ENCODE measurements at regions not wholly inside any gene's neighbourhood (a gene's known extent, or its start where the extent isn't known, plus 50 kb on each side); places are given as distances from the start of the nearest gene placed in this dataset.

DNA sequence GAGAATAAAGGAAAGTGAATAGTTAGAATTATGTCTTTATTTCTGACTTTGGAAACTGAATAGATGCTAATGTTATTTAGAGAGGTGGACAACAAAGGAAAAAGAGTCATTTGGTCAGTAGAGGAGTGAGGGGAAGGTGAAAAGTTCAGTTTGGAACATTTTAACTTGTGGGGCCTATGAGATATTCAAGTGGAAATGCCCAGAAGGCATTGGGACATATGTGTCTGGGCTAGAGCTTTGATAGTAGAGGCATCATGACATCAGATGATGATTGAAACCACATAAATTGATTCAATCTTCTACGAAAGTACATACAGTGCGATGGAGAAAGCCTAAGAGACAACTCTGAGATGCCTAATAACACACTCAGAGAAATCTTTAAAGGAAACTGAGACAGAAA lies 151.7 kb upstream of the COL11A1 start:
- H3K27me3 ChIP-seq, result no peaks in the 10 kb centered on the region
- H3K4me1 ChIP-seq, result no peaks in the 10 kb centered on the region
- no peak for ATAC-seq
- no peak overlapping the region for H3K4me3 ChIP-seq
- H3K9me3 ChIP-seq, result no peaks in the 10 kb centered on the region
- TF ChIP-seq CTCF (IDR thresholded peaks at IDR 0.05), result no peak
- DNase-seq, result no peak
- intact Hi-C loops (cut with DNase I), result no loop called here
- no peak overlapping the region for H3K27ac ChIP-seq
- no peaks in the 10 kb centered on the region for H3K36me3 ChIP-seq

GRCh38 chr1:103256490-103256889 lies 148.2 kb upstream of the COL11A1 start:
- intact Hi-C loops (cut with DNase I), result no loop called here
- H3K36me3 ChIP-seq, result no peaks in the 10 kb centered on the region
- ATAC-seq (no peak), DNase-seq (no peak)
- no peaks in the 10 kb centered on the region for H3K27me3 ChIP-seq
- peaks cover 0 to 4% of the 10 kb centered on the region in 2 donors for H3K9me3 ChIP-seq
- TF ChIP-seq CTCF (IDR thresholded peaks at IDR 0.05), result no peak
- no peak overlapping the region for H3K27ac ChIP-seq
- H3K4me1 ChIP-seq, result no peaks in the 10 kb centered on the region
- no peak overlapping the region for H3K4me3 ChIP-seq

DNA sequence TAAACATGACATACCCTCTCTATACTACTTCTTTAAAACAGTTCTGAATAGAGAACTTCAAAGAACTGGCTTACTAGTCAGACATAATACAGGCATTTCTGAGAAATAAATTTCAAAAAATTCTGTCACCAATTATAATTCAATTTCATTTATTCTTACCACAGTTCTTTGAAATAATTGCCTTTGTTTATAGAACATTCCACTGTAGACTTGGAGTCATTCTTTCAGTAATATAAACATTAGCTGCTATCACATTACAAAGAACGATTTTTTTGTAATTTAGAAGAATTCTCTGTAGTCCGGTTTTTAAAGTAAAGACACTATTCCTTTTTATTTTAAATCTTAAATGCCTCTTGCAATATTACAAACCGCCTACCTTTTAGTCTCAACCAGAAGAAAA lies 146.4 kb upstream of the COL11A1 start:
- Histone ChIP-seq H3K4me1 (no peaks in the 10 kb centered on the region), H3K36me3 (no peaks in the 10 kb centered on the region), H3K4me3 (no peak overlapping the region), H3K9me3 (peaks cover 0 to 4% of the 10 kb centered on the region in 2 donors), H3K27ac (no peak overlapping the region), H3K27me3 (no peaks in the 10 kb centered on the region)
- no peak for TF ChIP-seq CTCF (IDR thresholded peaks at IDR 0.05)
- DNase-seq, result no peak
- intact Hi-C loops (cut with DNase I), result no loop called here
- ATAC-seq, result no peak

DNA sequence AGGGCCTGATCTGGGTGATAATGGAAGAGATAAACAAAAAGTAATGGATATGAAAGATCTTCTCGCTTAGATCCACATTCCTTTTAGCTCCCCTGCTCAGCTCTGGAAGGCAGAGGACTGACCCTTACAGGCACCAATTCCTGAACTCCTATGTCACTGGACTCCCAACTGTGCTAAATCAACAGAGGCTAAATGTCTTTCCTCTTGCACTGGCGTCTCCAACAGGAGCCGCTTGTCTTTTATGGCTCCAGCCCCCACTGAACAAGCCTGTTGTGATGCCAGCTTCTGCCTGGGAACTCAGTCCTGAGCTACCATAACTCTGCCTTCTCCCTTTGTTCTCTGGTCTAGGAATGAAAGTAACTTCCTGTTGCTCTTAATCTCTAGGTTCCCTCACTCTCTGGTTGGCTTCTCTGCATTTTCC lies 142.1 kb upstream of the COL11A1 start:
- H3K4me1 ChIP-seq, result no peaks in the 10 kb centered on the region
- peaks cover 0 to 4% of the 10 kb centered on the region in 2 donors for H3K9me3 ChIP-seq
- H3K4me3 ChIP-seq, result no peak overlapping the region
- H3K36me3 ChIP-seq, result no peaks in the 10 kb centered on the region
- no peak overlapping the region for H3K27ac ChIP-seq
- intact Hi-C loops (cut with DNase I), result no loop called here
- ATAC-seq (no peak), DNase-seq (no peak)
- no peak for TF ChIP-seq CTCF (IDR thresholded peaks at IDR 0.05)
- no peaks in the 10 kb centered on the region for H3K27me3 ChIP-seq

GRCh38 chr1:103248417-103249102 lies 140.2 kb upstream of the COL11A1 start:
- ATAC-seq, result no peak
- Histone ChIP-seq H3K27ac (no peak overlapping the region), H3K36me3 (no peaks in the 10 kb centered on the region), H3K27me3 (no peaks in the 10 kb centered on the region), H3K9me3 (no peaks in the 10 kb centered on the region), H3K4me3 (no peak overlapping the region), H3K4me1 (no peaks in the 10 kb centered on the region)
- TF ChIP-seq CTCF (IDR thresholded peaks at IDR 0.05), result no peak
- intact Hi-C loops (cut with DNase I), result no loop called here
- DNase-seq, result no peak
